IMR-90 (cell line): ENCODE measurements at regions not wholly inside any gene's neighbourhood (a gene's known extent, or its start where the extent isn't known, plus 50 kb on each side); places are given as distances from the start of the nearest gene placed in this dataset.

ENCODE experiments used
- ATAC-seq: fragments of 200-7000 bp; cut with Tn5 transposase; 2 replicates; pipeline ENCODE4 v1.9.1; 2020; ENCODE audit warnings: low read depth, mild to moderate bottlenecking, moderate library complexity
- BruUV-seq: library from RNA; stranded (reverse); fragments of 400-500 nt; replicated peaks from 2 replicates; lab custom pipeline; 2021; lab: Mats Ljungman, UMichigan
- CTCF ChIA-PET: fragments of 300-600 bp; formaldehyde crosslinking; extraction: SDS; loops from one replicate; lab custom pipeline; 2021; ENCODE audit warnings: antibody characterized with exemption; lab: Yijun Ruan, JAX
- POLR2A ChIA-PET: fragments of 300-600 bp; sonication (Branson Sonifier 250); formaldehyde crosslinking; loops from one replicate; lab custom pipeline; 2022; ENCODE audit warnings: antibody characterized with exemption; ENCODE audit not compliant: unreplicated experiment; lab: Charles Lee
- DNase-seq: peaks from one replicate; pipeline ENCODE4 v3.0.0; 2013
- H2AFZ ChIP-seq: replicated peaks from 2 replicates; pipeline ENCODE3; 2013; ENCODE audit warnings: low read length, mild to moderate bottlenecking; ENCODE audit not compliant: poor library complexity
- H2AK5ac ChIP-seq: 2 replicates; pipeline ENCODE4 v1.6.1; 2013; ENCODE audit warnings: low read depth, low read length, inconsistent platforms
- H2AK9ac ChIP-seq: replicated peaks from 2 replicates; pipeline ENCODE3; 2013; ENCODE audit warnings: mild to moderate bottlenecking, low read depth, low read length, moderate library complexity; ENCODE audit not compliant: poor library complexity
- H2BK120ac ChIP-seq: 2 replicates; pipeline ENCODE4 v1.6.1; 2013; ENCODE audit warnings: low read depth, low read length, inconsistent platforms
- H2BK15ac ChIP-seq: 3 replicates; pipeline ENCODE4 v1.6.1; 2013; ENCODE audit warnings: low read depth, low read length, inconsistent platforms
- H2BK20ac ChIP-seq: 2 replicates; pipeline ENCODE4 v1.6.1; 2013; ENCODE audit warnings: low read depth, mild to moderate bottlenecking, inconsistent platforms, low read length, moderate library complexity
- H2BK5ac ChIP-seq: 2 replicates; pipeline ENCODE4 v1.6.1; 2013; ENCODE audit warnings: mild to moderate bottlenecking, low read depth, low read length, inconsistent platforms; ENCODE audit not compliant: poor library complexity, severe bottlenecking
- H3K14ac ChIP-seq: replicated peaks from 2 replicates; pipeline ENCODE4 v1.6.1; 2013; ENCODE audit warnings: low read depth, low read length, inconsistent platforms
- H3K18ac ChIP-seq: 2 replicates; pipeline ENCODE4 v1.6.1; 2013; ENCODE audit warnings: low read depth, low read length, control low read depth
- H3K23ac ChIP-seq: 2 replicates; pipeline ENCODE4 v1.6.1; 2013; ENCODE audit warnings: low read depth, low read length, inconsistent platforms
- H3K27ac ChIP-seq: 2 replicates; pipeline ENCODE4 v1.5.1; 2013; ENCODE audit warnings: mild to moderate bottlenecking, control low read depth, low read length; ENCODE audit not compliant: insufficient read depth
- H3K27me3 ChIP-seq: 2 replicates; pipeline ENCODE4 v1.6.1; 2013; ENCODE audit warnings: low read length; ENCODE audit not compliant: control insufficient read depth, insufficient read depth
- H3K36me3 ChIP-seq: 2 replicates; pipeline ENCODE4 v1.6.1; 2013; ENCODE audit warnings: low read length, mixed read lengths; ENCODE audit not compliant: control insufficient read depth, insufficient read depth
- H3K4ac ChIP-seq: 2 replicates; pipeline ENCODE4 v1.6.1; 2013; ENCODE audit warnings: low read depth, low read length, inconsistent platforms
- H3K4me1 ChIP-seq: 2 replicates; pipeline ENCODE4 v1.6.1; 2013; ENCODE audit warnings: low read length, mixed read lengths; ENCODE audit not compliant: control insufficient read depth, insufficient read depth
- H3K4me2 ChIP-seq: 2 replicates; pipeline ENCODE4 v1.6.1; 2013; ENCODE audit warnings: low read depth, mild to moderate bottlenecking, control low read depth, low read length, moderate library complexity
- H3K4me3 ChIP-seq: 2 replicates; pipeline ENCODE4 v1.5.1; 2013; ENCODE audit warnings: low read depth, mild to moderate bottlenecking, control low read depth, low read length, moderate library complexity; ENCODE audit not compliant: insufficient read depth
- H3K56ac ChIP-seq: 2 replicates; pipeline ENCODE4 v1.6.1; 2013; ENCODE audit warnings: low read length, inconsistent platforms; ENCODE audit not compliant: insufficient read depth; ENCODE audit errors: extremely low read depth
- H3K79me1 ChIP-seq, 2 experiments: 2 replicates each; pipeline ENCODE4 v1.6.1; 2013; ENCODE audit warnings: low read length in 2 of 2, inconsistent platforms in 1 of 2, low read depth in 1 of 2
- H3K9ac ChIP-seq: 2 replicates; pipeline ENCODE4 v1.6.1; 2013; ENCODE audit warnings: low read depth, low read length, control low read depth
- H3K9me1 ChIP-seq: 2 replicates; pipeline ENCODE4 v1.6.1; 2013; ENCODE audit warnings: low read length, inconsistent platforms; ENCODE audit not compliant: insufficient read depth
- H3K9me3 ChIP-seq: 2 replicates; pipeline ENCODE4 v1.6.1; 2013; ENCODE audit warnings: low read length; ENCODE audit not compliant: control insufficient read depth, insufficient read depth
- H4K20me1 ChIP-seq: 2 replicates; pipeline ENCODE4 v1.6.1; 2013; ENCODE audit warnings: low read length, inconsistent platforms; ENCODE audit not compliant: insufficient read depth
- H4K5ac ChIP-seq: 2 replicates; pipeline ENCODE4 v1.6.1; 2013; ENCODE audit warnings: mild to moderate bottlenecking, low read depth, low read length, control low read depth
- H4K8ac ChIP-seq, 2 experiments: 2 replicates each; pipeline ENCODE4 v1.6.1; 2013; ENCODE audit warnings: low read depth in 2 of 2, low read length in 2 of 2, control low read depth in 1 of 2, inconsistent platforms in 1 of 2
- H4K91ac ChIP-seq: 2 replicates; pipeline ENCODE4 v1.6.1; 2013; ENCODE audit warnings: low read depth, low read length, inconsistent platforms; ENCODE audit not compliant: insufficient read depth
- CEBPB ChIP-seq: IDR thresholded peaks from 2 replicates; pipeline ENCODE4 v1.6.1; 2012; ENCODE audit warnings: low read depth, low read length, improper control_type of control experiment
- CHD1 ChIP-seq: IDR thresholded peaks from 2 replicates; pipeline ENCODE4 v1.6.1; 2012; ENCODE audit warnings: low read depth, low read length, improper control_type of control experiment
- CTCF ChIP-seq: conservative IDR thresholded peaks from 2 replicates; pipeline ENCODE4 v1.5.1; 2012; ENCODE audit warnings: mild to moderate bottlenecking, low read depth, low read length, improper control_type of control experiment
- ELK1 ChIP-seq: fragments of 150-350 bp; IDR thresholded peaks from 2 replicates; pipeline ENCODE4 v1.6.1; 2016; ENCODE audit warnings: low read depth, mild to moderate bottlenecking, low read length, moderate library complexity, borderline replicate concordance
- FOS ChIP-seq: fragments of 150-350 bp; IDR thresholded peaks from 2 replicates; pipeline ENCODE4 v1.6.1; 2016; ENCODE audit warnings: low read depth, low read length
- MAFK ChIP-seq: IDR thresholded peaks from 2 replicates; pipeline ENCODE4 v1.6.1; 2012; ENCODE audit warnings: low read depth, low read length, improper control_type of control experiment
- MAZ ChIP-seq: IDR thresholded peaks from 2 replicates; pipeline ENCODE4 v1.6.1; 2012; ENCODE audit warnings: low read depth, mild to moderate bottlenecking, low read length, improper control_type of control experiment, moderate library complexity, borderline replicate concordance
- MXI1 ChIP-seq: IDR thresholded peaks from 2 replicates; pipeline ENCODE4 v1.6.1; 2012; ENCODE audit warnings: low read depth, mild to moderate bottlenecking, low read length, moderate library complexity, borderline replicate concordance
- NFE2L2 ChIP-seq: fragments of 150-350 bp; IDR thresholded peaks from 2 replicates; pipeline ENCODE4 v1.6.1; 2016; ENCODE audit warnings: low read depth, mild to moderate bottlenecking, low read length
- POLR2A ChIP-seq: IDR thresholded peaks from 2 replicates; pipeline ENCODE4 v1.6.1; 2012; ENCODE audit warnings: mild to moderate bottlenecking, low read depth, low read length
- RAD21 ChIP-seq: IDR thresholded peaks from 2 replicates; pipeline ENCODE4 v1.6.1; 2012; ENCODE audit warnings: low read length, improper control_type of control experiment
- RCOR1 ChIP-seq: IDR thresholded peaks from 2 replicates; pipeline ENCODE4 v1.6.1; 2012; ENCODE audit warnings: mild to moderate bottlenecking, low read length, improper control_type of control experiment; ENCODE audit not compliant: insufficient replicate concordance
- RFX5 ChIP-seq: IDR thresholded peaks from 2 replicates; pipeline ENCODE4 v1.8.0; 2012; ENCODE audit warnings: low read depth, mild to moderate bottlenecking, low read length, moderate library complexity
- USF2 ChIP-seq: fragments of 150-350 bp; IDR thresholded peaks from 2 replicates; pipeline ENCODE4 v1.6.1; 2017; ENCODE audit warnings: mild to moderate bottlenecking, antibody characterized with exemption, low read length, low read depth
- WGBS, 2 experiments: methylation state at CpG; one replicate each; pipeline versions ENCODE4 v1.1.5 to v1.1.7; 2013; ENCODE audit warnings: missing lambda C conversion rate in 2 of 2; ENCODE audit not compliant: insufficient read length in 1 of 2; ENCODE audit errors: extremely low coverage in 2 of 2; 5-methylcytosine and 5-hydroxymethylcytosine counted together
- dilution Hi-C: fragments of 300-500 bp; cut with HindIII; formaldehyde crosslinking; loops from one replicate; pipeline ENCODE4 v1.14.3; 2018; ENCODE audit warnings: low sequenced_read_pairs; ENCODE audit not compliant: unreplicated experiment
- in situ Hi-C: fragments of 300-500 bp; cut with MboI; formaldehyde crosslinking; loops from 3 replicates; pipeline ENCODE4 v1.14.3; 2019; ENCODE audit warnings: low sequenced_read_pairs, inconsistent platforms, mixed read lengths
- intact Hi-C: fragments of 100-400 bp; cut with micrococcal nuclease; formaldehyde crosslinking; loops from 2 replicates; pipeline ENCODE4 v1.10.0; 2022

GRCh38 chr5:124453221-124454051 is 293.0 kb downstream of the ZNF608 start:
- POLR2A ChIA-PET, result no interaction called here
- in situ Hi-C loops, result loop anchor here (10.0 kb wide), 1 partner anchor 291 kb away; the partner anchor contains the start of gene ZNF608
- Histone ChIP-seq H3K4ac (peak overlapping the region; percentile 70), H4K91ac (peak overlapping the region; percentile 83), H2BK120ac (peak overlapping the region; percentile 83), H4K5ac (no peak overlapping the region; the same call in 1 of the 2 replicates), H3K27ac (0 out of 2 replicates have a peak overlapping the region, but pooled peaks have one; percentile 34), H4K8ac (peak overlapping the region in 1 of 2 experiments; percentile 57; a peak in 2 of 4 replicates), H4K20me1 (no peaks in the 10 kb centered on the region), H2BK15ac (peak overlapping the region; percentile 25; the same call in 1 of the 3 replicates), H3K9me1 (peaks cover 2% of the 10 kb centered on the region; the same call in 1 of the 2 replicates), H3K56ac (no peak overlapping the region), H3K79me1 (no peaks in the 10 kb centered on the region), H3K18ac (peak overlapping the region; percentile 34; the same call in 1 of the 2 replicates), H2AK9ac (no peak overlapping the region), H2BK20ac (peak overlapping the region; percentile 84), H3K23ac (peak overlapping the region; percentile 43; the same call in 1 of the 2 replicates), H2AK5ac (no peak overlapping the region), H3K4me1 (peaks cover 16% of the 10 kb centered on the region), H3K27me3 (peaks cover 5% of the 10 kb centered on the region), H3K4me2 (peak overlapping the region; percentile 58), H3K14ac (no peak overlapping the region), H3K9ac (no peak overlapping the region; the same call in 1 of the 2 replicates), H2AFZ (no peak overlapping the region), H3K4me3 (no peak overlapping the region), H2BK5ac (peak overlapping the region; percentile 27), H3K36me3 (no peaks in the 10 kb centered on the region), H3K9me3 (no peaks in the 10 kb centered on the region)
- ATAC-seq (peak; percentile 60), DNase-seq (peak; percentile 89)
- CTCF ChIA-PET, result no interaction called here
- WGBS, 2 experiments, result no CpG with 5 or more reads among the region's 5 CpGs
- BruUV-seq, result no TSS peak
- dilution Hi-C loops, result no loop called here
- intact Hi-C loops, result loop anchor here (1.0 to 5.0 kb wide), 2 partner anchors 199 to 782 kb away; no protein-coding TSS in a partner anchor
- TF ChIP-seq CHD1 (no peak), FOS (peak; percentile 69), MAFK (no peak), USF2 (no peak), NFE2L2 (no peak), CTCF (no peak), CEBPB (peak; percentile 80), MXI1 (no peak), RFX5 (no peak), RAD21 (no peak), ELK1 (no peak), POLR2A (no peak), RCOR1 (peak; percentile 40), MAZ (no peak)
